ENCODE measurements at regions not wholly inside any gene's neighbourhood (a gene's known extent, or its start where the extent isn't known, plus 50 kb on each side); places are given as distances from the start of the nearest gene placed in this dataset.

DNA sequence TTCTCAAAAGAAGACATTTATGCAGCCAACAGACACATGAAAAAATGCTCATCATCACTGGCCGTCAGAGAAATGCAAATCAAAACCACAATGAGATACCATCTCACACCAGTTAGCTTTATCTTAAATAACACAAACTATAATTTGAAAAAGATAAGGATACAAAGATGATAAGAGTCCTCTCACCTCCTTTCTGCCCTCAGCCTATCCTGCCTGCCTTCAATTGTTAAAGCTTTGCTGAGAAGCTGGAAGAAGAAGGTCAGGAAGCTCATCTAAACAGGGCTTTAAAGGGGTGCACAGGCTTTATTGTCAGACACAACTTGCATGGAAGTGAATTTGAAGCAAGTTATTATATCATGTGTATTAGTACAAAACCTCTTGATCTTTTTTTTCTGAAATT, 676.3 kb upstream of the GOT2 start:
- no peak for DNase-seq (ENCODE audit: low spot score)
- Mint-ChIP-seq H3K9me3 (no peaks in the 10 kb centered on the region), H3K4me3 (no peak overlapping the region), H3K36me3 (ENCODE audit: low read depth) (no peaks in the 10 kb centered on the region), H3K27me3 (ENCODE audit: insufficient read depth, low read depth, poor library complexity) (no peaks in the 10 kb centered on the region), H3K27ac (no peak overlapping the region), H3K4me1 (no peaks in the 10 kb centered on the region)
- Histone ChIP-seq H3K9me2 (ENCODE audit: insufficient read depth) (no peaks in the 10 kb centered on the region), H3K4me2 (no peak overlapping the region), H3K27me3 (ENCODE audit: insufficient read depth) (no peaks in the 10 kb centered on the region), H3K36me3 (ENCODE audit: insufficient read depth) (no peaks in the 10 kb centered on the region), H4K20me1 (replicated peaks; ENCODE audit: insufficient read depth) (no peaks in the 10 kb centered on the region), H3F3A (replicated peaks; ENCODE audit: low read depth) (no peaks in the 10 kb centered on the region), H2AFZ (no peak overlapping the region), H3K27ac (ENCODE audit: low read depth) (no peak overlapping the region), H3K4me3 (no peak overlapping the region), H3K79me2 (replicated peaks; ENCODE audit: insufficient read depth) (no peaks in the 10 kb centered on the region), H3K4me1 (ENCODE audit: insufficient read depth) (no peaks in the 10 kb centered on the region)
- no peak for TF ChIP-seq NANOG (IDR thresholded peaks at IDR 0.05; ENCODE audit: borderline replicate concordance)
- TF ChIP-seq EZH2 (IDR thresholded peaks at IDR 0.05; ENCODE audit: low read depth, unreplicated experiment), result no peak
- TF ChIP-seq, protein P1, sequence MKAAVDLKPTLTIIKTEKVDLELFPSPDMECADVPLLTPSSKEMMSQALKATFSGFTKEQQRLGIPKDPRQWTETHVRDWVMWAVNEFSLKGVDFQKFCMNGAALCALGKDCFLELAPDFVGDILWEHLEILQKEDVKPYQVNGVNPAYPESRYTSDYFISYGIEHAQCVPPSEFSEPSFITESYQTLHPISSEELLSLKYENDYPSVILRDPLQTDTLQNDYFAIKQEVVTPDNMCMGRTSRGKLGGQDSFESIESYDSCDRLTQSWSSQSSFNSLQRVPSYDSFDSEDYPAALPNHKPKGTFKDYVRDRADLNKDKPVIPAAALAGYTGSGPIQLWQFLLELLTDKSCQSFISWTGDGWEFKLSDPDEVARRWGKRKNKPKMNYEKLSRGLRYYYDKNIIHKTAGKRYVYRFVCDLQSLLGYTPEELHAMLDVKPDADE (IDR thresholded peaks at IDR 0.05), result no peak
- no peak for TF ChIP-seq JUNB (IDR thresholded peaks at IDR 0.05; ENCODE audit: unreplicated experiment)
- TF ChIP-seq, protein P2, sequence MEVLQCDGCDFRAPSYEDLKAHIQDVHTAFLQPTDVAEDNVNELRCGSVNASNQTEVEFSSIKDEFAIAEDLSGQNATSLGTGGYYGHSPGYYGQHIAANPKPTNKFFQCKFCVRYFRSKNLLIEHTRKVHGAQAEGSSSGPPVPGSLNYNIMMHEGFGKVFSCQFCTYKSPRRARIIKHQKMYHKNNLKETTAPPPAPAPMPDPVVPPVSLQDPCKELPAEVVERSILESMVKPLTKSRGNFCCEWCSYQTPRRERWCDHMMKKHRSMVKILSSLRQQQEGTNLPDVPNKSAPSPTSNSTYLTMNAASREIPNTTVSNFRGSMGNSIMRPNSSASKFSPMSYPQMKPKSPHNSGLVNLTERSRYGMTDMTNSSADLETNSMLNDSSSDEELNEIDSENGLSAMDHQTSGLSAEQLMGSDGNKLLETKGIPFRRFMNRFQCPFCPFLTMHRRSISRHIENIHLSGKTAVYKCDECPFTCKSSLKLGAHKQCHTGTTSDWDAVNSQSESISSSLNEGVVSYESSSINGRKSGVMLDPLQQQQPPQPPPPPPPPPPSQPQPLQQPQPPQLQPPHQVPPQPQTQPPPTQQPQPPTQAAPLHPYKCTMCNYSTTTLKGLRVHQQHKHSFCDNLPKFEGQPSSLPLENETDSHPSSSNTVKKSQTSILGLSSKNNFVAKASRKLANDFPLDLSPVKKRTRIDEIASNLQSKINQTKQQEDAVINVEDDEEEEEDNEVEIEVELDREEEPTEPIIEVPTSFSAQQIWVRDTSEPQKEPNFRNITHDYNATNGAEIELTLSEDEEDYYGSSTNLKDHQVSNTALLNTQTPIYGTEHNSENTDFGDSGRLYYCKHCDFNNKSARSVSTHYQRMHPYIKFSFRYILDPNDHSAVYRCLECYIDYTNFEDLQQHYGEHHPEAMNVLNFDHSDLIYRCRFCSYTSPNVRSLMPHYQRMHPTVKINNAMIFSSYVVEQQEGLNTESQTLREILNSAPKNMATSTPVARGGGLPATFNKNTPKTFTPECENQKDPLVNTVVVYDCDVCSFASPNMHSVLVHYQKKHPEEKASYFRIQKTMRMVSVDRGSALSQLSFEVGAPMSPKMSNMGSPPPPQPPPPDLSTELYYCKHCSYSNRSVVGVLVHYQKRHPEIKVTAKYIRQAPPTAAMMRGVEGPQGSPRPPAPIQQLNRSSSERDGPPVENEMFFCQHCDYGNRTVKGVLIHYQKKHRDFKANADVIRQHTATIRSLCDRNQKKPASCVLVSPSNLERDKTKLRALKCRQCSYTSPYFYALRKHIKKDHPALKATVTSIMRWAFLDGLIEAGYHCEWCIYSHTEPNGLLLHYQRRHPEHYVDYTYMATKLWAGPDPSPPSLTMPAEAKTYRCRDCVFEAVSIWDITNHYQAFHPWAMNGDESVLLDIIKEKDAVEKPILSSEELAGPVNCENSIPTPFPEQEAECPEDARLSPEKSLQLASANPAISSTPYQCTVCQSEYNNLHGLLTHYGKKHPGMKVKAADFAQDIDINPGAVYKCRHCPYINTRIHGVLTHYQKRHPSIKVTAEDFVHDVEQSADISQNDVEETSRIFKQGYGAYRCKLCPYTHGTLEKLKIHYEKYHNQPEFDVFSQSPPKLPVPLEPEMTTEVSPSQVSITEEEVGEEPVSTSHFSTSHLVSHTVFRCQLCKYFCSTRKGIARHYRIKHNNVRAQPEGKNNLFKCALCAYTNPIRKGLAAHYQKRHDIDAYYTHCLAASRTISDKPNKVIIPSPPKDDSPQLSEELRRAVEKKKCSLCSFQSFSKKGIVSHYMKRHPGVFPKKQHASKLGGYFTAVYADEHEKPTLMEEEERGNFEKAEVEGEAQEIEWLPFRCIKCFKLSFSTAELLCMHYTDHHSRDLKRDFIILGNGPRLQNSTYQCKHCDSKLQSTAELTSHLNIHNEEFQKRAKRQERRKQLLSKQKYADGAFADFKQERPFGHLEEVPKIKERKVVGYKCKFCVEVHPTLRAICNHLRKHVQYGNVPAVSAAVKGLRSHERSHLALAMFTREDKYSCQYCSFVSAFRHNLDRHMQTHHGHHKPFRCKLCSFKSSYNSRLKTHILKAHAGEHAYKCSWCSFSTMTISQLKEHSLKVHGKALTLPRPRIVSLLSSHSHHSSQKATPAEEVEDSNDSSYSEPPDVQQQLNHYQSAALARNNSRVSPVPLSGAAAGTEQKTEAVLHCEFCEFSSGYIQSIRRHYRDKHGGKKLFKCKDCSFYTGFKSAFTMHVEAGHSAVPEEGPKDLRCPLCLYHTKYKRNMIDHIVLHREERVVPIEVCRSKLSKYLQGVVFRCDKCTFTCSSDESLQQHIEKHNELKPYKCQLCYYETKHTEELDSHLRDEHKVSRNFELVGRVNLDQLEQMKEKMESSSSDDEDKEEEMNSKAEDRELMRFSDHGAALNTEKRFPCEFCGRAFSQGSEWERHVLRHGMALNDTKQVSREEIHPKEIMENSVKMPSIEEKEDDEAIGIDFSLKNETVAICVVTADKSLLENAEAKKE (CRISPR knock-in tag; IDR thresholded peaks at IDR 0.05), result no peak
- no peak for TF ChIP-seq EZH2phosphoT487 (IDR thresholded peaks at IDR 0.05; ENCODE audit: unreplicated experiment)
- no peak for TF ChIP-seq STAT1 (IDR thresholded peaks at IDR 0.05; ENCODE audit: unreplicated experiment)
- no peak for TF ChIP-seq ZNF114 (CRISPR knock-in tag; IDR thresholded peaks at IDR 0.05)
- TF ChIP-seq, protein P3, sequence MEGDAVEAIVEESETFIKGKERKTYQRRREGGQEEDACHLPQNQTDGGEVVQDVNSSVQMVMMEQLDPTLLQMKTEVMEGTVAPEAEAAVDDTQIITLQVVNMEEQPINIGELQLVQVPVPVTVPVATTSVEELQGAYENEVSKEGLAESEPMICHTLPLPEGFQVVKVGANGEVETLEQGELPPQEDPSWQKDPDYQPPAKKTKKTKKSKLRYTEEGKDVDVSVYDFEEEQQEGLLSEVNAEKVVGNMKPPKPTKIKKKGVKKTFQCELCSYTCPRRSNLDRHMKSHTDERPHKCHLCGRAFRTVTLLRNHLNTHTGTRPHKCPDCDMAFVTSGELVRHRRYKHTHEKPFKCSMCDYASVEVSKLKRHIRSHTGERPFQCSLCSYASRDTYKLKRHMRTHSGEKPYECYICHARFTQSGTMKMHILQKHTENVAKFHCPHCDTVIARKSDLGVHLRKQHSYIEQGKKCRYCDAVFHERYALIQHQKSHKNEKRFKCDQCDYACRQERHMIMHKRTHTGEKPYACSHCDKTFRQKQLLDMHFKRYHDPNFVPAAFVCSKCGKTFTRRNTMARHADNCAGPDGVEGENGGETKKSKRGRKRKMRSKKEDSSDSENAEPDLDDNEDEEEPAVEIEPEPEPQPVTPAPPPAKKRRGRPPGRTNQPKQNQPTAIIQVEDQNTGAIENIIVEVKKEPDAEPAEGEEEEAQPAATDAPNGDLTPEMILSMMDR (conservative IDR thresholded peaks at IDR 0.05; ENCODE audit: low read depth in 2 of 2), result no peak
- no peak for TF ChIP-seq CREB1 (CRISPR knock-in tag; IDR thresholded peaks at IDR 0.05; ENCODE audit: low read depth)
- TF ChIP-seq POLR2AphosphoS5 (IDR thresholded peaks at IDR 0.05; ENCODE audit: low read depth), result no peak
- TF ChIP-seq, protein P4, sequence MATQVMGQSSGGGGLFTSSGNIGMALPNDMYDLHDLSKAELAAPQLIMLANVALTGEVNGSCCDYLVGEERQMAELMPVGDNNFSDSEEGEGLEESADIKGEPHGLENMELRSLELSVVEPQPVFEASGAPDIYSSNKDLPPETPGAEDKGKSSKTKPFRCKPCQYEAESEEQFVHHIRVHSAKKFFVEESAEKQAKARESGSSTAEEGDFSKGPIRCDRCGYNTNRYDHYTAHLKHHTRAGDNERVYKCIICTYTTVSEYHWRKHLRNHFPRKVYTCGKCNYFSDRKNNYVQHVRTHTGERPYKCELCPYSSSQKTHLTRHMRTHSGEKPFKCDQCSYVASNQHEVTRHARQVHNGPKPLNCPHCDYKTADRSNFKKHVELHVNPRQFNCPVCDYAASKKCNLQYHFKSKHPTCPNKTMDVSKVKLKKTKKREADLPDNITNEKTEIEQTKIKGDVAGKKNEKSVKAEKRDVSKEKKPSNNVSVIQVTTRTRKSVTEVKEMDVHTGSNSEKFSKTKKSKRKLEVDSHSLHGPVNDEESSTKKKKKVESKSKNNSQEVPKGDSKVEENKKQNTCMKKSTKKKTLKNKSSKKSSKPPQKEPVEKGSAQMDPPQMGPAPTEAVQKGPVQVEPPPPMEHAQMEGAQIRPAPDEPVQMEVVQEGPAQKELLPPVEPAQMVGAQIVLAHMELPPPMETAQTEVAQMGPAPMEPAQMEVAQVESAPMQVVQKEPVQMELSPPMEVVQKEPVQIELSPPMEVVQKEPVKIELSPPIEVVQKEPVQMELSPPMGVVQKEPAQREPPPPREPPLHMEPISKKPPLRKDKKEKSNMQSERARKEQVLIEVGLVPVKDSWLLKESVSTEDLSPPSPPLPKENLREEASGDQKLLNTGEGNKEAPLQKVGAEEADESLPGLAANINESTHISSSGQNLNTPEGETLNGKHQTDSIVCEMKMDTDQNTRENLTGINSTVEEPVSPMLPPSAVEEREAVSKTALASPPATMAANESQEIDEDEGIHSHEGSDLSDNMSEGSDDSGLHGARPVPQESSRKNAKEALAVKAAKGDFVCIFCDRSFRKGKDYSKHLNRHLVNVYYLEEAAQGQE (IDR thresholded peaks at IDR 0.05; ENCODE audit: unreplicated experiment), result no peak
- no peak for TF ChIP-seq ZNF331 (CRISPR knock-in tag; IDR thresholded peaks at IDR 0.05; ENCODE audit: low read depth)
- no peak for ATAC-seq
